ENCODE measurements at regions not wholly inside any gene's neighbourhood (a gene's known extent, or its start where the extent isn't known, plus 50 kb on each side); places are given as distances from the start of the nearest gene placed in this dataset.

DNA sequence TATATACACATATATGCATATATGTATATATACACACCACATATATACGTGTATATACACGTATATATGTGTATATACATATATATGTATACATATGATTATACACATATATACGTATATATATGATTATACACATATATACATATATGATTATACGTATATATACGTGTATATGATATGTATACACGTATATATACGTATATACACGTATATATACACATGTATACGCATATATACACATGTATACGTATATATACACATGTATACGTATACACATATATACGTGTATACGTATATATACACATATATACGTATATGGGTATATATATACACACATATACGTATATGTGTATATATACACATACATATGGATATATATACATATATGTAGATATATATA, 62.1 kb upstream of the HMGXB4 start:
- TF ChIP-seq, protein P1, sequence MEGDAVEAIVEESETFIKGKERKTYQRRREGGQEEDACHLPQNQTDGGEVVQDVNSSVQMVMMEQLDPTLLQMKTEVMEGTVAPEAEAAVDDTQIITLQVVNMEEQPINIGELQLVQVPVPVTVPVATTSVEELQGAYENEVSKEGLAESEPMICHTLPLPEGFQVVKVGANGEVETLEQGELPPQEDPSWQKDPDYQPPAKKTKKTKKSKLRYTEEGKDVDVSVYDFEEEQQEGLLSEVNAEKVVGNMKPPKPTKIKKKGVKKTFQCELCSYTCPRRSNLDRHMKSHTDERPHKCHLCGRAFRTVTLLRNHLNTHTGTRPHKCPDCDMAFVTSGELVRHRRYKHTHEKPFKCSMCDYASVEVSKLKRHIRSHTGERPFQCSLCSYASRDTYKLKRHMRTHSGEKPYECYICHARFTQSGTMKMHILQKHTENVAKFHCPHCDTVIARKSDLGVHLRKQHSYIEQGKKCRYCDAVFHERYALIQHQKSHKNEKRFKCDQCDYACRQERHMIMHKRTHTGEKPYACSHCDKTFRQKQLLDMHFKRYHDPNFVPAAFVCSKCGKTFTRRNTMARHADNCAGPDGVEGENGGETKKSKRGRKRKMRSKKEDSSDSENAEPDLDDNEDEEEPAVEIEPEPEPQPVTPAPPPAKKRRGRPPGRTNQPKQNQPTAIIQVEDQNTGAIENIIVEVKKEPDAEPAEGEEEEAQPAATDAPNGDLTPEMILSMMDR (IDR thresholded peaks at IDR 0.05 in 2 of 3, conservative IDR thresholded peaks at IDR 0.05 in 1 of 3; ENCODE audit: control insufficient read depth in 2 of 3, extremely low read depth in 1 of 3, insufficient read depth in 1 of 3, low read depth in 3 of 3, low read length in 3 of 3) = no peak
- TF ChIP-seq POLR2A (IDR thresholded peaks at IDR 0.05; ENCODE audit: low read depth, low read length) (no peak), SP1 (IDR thresholded peaks at IDR 0.05; ENCODE audit: low read depth, low read length) (no peak), BRCA1 (IDR thresholded peaks at IDR 0.05; ENCODE audit: low read depth, low read length) (no peak), SMAD1 (IDR thresholded peaks at IDR 0.05; ENCODE audit: low read depth, partially characterized antibody) (no peak), DPF2 (IDR thresholded peaks at IDR 0.05) (no peak), RCOR1 (conservative IDR thresholded peaks at IDR 0.05; ENCODE audit: low read depth, low read length) (no peak), SREBF2 (IDR thresholded peaks at IDR 0.05; ENCODE audit: low read length) (no peak), EZH2 (IDR thresholded peaks at IDR 0.05; ENCODE audit: borderline replicate concordance, control insufficient read depth, low read depth, low read length) (no peak), MTA2 (IDR thresholded peaks at IDR 0.05; ENCODE audit: low read depth) (no peak), FOS (IDR thresholded peaks at IDR 0.05; ENCODE audit: borderline replicate concordance, extremely low read depth, insufficient read length) (no peak), MEF2A (IDR thresholded peaks at IDR 0.05; ENCODE audit: insufficient read depth, low read depth, low read length) (no peak)
- TF ChIP-seq, protein P2, sequence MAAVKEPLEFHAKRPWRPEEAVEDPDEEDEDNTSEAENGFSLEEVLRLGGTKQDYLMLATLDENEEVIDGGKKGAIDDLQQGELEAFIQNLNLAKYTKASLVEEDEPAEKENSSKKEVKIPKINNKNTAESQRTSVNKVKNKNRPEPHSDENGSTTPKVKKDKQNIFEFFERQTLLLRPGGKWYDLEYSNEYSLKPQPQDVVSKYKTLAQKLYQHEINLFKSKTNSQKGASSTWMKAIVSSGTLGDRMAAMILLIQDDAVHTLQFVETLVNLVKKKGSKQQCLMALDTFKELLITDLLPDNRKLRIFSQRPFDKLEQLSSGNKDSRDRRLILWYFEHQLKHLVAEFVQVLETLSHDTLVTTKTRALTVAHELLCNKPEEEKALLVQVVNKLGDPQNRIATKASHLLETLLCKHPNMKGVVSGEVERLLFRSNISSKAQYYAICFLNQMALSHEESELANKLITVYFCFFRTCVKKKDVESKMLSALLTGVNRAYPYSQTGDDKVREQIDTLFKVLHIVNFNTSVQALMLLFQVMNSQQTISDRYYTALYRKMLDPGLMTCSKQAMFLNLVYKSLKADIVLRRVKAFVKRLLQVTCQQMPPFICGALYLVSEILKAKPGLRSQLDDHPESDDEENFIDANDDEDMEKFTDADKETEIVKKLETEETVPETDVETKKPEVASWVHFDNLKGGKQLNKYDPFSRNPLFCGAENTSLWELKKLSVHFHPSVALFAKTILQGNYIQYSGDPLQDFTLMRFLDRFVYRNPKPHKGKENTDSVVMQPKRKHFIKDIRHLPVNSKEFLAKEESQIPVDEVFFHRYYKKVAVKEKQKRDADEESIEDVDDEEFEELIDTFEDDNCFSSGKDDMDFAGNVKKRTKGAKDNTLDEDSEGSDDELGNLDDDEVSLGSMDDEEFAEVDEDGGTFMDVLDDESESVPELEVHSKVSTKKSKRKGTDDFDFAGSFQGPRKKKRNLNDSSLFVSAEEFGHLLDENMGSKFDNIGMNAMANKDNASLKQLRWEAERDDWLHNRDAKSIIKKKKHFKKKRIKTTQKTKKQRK (IDR thresholded peaks at IDR 0.05; ENCODE audit: low read depth, low read length) = no peak
- TF ChIP-seq, protein P3, sequence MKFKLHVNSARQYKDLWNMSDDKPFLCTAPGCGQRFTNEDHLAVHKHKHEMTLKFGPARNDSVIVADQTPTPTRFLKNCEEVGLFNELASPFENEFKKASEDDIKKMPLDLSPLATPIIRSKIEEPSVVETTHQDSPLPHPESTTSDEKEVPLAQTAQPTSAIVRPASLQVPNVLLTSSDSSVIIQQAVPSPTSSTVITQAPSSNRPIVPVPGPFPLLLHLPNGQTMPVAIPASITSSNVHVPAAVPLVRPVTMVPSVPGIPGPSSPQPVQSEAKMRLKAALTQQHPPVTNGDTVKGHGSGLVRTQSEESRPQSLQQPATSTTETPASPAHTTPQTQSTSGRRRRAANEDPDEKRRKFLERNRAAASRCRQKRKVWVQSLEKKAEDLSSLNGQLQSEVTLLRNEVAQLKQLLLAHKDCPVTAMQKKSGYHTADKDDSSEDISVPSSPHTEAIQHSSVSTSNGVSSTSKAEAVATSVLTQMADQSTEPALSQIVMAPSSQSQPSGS (IDR thresholded peaks at IDR 0.05; ENCODE audit: low read length) = no peak
